ENCODE measurements at regions not wholly inside any gene's neighbourhood (a gene's known extent, or its start where the extent isn't known, plus 50 kb on each side); places are given as distances from the start of the nearest gene placed in this dataset.

DNA sequence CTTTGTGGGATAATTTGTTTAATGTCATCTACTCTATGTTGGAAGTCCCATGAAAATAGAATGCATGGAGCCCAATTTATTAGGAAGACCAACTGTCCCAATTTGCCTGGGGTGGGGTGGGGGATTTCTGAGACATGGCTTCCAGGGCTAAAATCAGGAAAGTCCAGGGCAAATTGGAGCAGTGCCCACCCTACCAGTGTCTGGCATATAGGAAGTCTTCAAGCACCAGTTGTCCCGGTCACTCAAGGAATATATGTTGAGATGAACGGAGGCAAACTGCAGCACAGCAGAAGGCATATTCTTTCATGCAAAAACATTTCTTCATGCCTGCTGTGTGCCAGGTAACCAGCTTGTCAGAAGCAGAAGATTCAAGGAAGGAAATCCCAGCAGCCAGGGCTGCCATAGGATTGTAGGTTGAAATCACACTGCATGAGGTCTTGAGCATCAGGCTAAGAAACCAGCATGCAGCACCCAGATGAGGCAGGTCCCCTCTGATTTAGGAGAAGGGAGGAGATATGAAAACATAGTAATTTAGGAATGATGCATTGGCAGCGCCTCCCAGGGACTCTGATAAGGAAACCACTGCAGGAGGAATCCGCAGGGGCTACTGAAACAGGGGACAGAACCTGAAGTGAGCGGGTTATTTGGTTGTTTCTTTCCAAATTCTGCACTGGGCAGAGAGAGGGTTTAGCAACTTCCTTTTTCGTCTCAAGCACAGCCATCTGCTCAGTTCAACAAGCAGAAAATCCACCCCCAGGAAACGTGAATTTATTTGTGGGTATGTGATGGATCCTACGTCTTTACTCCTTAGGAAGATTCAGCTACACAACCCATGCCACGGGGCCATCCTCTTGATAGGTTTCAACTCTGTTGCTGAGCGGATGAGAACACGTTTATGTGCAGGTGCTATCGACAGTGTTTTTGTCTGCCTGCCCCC, 112.6 kb upstream of the CPEB4 start:
- TF ChIP-seq, protein P1, sequence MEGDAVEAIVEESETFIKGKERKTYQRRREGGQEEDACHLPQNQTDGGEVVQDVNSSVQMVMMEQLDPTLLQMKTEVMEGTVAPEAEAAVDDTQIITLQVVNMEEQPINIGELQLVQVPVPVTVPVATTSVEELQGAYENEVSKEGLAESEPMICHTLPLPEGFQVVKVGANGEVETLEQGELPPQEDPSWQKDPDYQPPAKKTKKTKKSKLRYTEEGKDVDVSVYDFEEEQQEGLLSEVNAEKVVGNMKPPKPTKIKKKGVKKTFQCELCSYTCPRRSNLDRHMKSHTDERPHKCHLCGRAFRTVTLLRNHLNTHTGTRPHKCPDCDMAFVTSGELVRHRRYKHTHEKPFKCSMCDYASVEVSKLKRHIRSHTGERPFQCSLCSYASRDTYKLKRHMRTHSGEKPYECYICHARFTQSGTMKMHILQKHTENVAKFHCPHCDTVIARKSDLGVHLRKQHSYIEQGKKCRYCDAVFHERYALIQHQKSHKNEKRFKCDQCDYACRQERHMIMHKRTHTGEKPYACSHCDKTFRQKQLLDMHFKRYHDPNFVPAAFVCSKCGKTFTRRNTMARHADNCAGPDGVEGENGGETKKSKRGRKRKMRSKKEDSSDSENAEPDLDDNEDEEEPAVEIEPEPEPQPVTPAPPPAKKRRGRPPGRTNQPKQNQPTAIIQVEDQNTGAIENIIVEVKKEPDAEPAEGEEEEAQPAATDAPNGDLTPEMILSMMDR (IDR thresholded peaks at IDR 0.05; ENCODE audit: partially characterized antibody, unreplicated experiment): no peak
- Mint-ChIP-seq H3K4me3 (ENCODE audit: unreplicated experiment) (no peak overlapping the region), H3K27ac (ENCODE audit: unreplicated experiment) (no peak overlapping the region), H3K27me3 (ENCODE audit: unreplicated experiment) (peaks cover 1% of the 10 kb centered on the region), H3K4me1 (ENCODE audit: low read depth, unreplicated experiment) (peaks cover 17% of the 10 kb centered on the region), H3K9me3 (ENCODE audit: unreplicated experiment) (no peaks in the 10 kb centered on the region), H3K36me3 (ENCODE audit: unreplicated experiment) (no peaks in the 10 kb centered on the region)
- no peak for DNase-seq

DNA sequence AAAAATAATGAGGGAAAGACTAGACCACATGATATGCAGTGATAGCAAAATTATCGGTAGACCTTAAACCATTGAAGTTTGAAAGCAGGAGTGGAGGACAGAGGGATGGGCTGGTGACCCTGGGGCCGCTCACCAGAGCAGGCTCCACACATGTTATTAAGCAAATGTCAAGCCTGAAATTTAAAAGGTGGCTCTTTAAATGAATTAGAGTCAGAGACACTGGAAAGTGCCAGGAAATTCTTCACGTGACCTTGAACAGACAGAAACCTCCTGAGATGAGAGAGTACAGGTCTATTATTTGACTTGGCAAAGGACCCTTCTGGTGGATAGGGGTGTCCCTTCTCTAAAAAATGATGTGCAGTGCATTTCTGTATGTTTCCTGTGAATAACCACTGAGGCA, 111.0 kb upstream of the CPEB4 start:
- TF ChIP-seq, protein P1 (IDR thresholded peaks at IDR 0.05; ENCODE audit: partially characterized antibody, unreplicated experiment): no peak
- Mint-ChIP-seq H3K27me3 (ENCODE audit: unreplicated experiment) (peaks cover 4% of the 10 kb centered on the region), H3K36me3 (ENCODE audit: unreplicated experiment) (no peaks in the 10 kb centered on the region), H3K4me3 (ENCODE audit: unreplicated experiment) (no peak overlapping the region), H3K9me3 (ENCODE audit: unreplicated experiment) (no peaks in the 10 kb centered on the region), H3K4me1 (ENCODE audit: low read depth, unreplicated experiment) (peaks cover 18% of the 10 kb centered on the region), H3K27ac (ENCODE audit: unreplicated experiment) (no peak overlapping the region)
- DNase-seq: no peak

DNA sequence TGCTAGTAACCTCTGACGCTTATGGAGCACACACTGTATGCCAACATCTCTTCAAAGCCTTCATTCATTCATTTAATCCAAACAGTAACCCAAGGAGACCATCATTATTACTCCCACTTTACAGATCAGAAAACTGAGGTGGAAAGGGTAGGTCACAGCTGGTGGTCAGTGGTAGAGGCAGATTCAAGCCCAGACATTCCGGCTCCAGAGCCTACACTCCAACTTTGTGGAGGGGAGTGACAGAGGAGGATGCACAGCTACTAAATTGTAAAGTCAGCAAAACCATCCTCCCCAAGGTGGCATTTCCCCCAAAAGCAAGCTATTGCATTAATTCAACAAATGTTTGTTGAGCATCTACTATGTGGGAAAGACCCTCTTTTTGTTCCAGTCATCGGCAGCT, 110.5 kb upstream of the CPEB4 start:
- no peak for DNase-seq
- Mint-ChIP-seq H3K4me3 (ENCODE audit: unreplicated experiment) (no peak overlapping the region), H3K36me3 (ENCODE audit: unreplicated experiment) (no peaks in the 10 kb centered on the region), H3K9me3 (ENCODE audit: unreplicated experiment) (no peaks in the 10 kb centered on the region), H3K27ac (ENCODE audit: unreplicated experiment) (no peak overlapping the region), H3K4me1 (ENCODE audit: low read depth, unreplicated experiment) (peaks cover 18% of the 10 kb centered on the region), H3K27me3 (ENCODE audit: unreplicated experiment) (peaks cover 6% of the 10 kb centered on the region)
- TF ChIP-seq, protein P1 (IDR thresholded peaks at IDR 0.05; ENCODE audit: partially characterized antibody, unreplicated experiment): no peak

DNA sequence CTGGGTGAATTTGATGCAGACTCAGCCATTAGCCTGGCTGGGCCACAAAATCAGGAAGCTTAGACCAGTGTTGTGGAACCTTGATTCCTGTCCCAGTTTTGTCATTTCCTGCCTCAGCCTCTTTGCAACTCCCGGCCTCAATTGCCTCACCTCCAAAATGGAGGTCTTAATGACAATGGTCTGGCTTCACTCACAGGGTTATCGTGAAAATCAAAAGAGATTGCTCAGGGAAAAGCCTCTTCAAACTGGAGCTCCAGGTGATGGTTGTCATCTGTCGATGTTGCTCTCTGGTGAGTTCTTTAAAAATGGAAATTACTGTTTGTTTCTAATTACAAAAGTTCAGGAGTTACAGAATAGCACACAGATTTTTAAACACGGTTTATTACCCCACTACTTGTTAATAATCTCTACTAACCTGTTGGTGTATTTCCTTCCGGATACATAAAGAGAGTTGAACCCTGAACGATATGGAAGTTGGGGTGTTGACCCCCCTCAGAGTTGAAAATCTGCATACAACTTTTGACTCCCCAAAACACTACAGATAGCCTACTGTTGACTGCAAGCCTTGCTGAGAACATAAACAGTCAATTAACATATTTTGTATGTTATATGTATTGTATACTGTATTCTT, 109.9 kb upstream of the CPEB4 start:
- no peak overlapping the region for H3K4me3 Mint-ChIP-seq (ENCODE audit: unreplicated experiment)
- TF ChIP-seq, protein P1 (IDR thresholded peaks at IDR 0.05; ENCODE audit: partially characterized antibody, unreplicated experiment): no peak
- no peaks in the 10 kb centered on the region for H3K36me3 Mint-ChIP-seq (ENCODE audit: unreplicated experiment)
- no peaks in the 10 kb centered on the region for H3K9me3 Mint-ChIP-seq (ENCODE audit: unreplicated experiment)
- DNase-seq: no peak
- peaks cover 6% of the 10 kb centered on the region for H3K27me3 Mint-ChIP-seq (ENCODE audit: unreplicated experiment)
- H3K27ac Mint-ChIP-seq (ENCODE audit: unreplicated experiment): no peak overlapping the region
- H3K4me1 Mint-ChIP-seq (ENCODE audit: low read depth, unreplicated experiment): peaks cover 17% of the 10 kb centered on the region
